ENCODE measurements at regions not wholly inside any gene's neighbourhood (a gene's known extent, or its start where the extent isn't known, plus 50 kb on each side); places are given as distances from the start of the nearest gene placed in this dataset.

GRCh38 chrX:39304746-39305145 is 503.5 kb downstream of the MID1IP1 start:
- TF ChIP-seq YY1 (IDR thresholded peaks at IDR 0.05; ENCODE audit: low read depth) (no peak), EP300 (IDR thresholded peaks at IDR 0.05; ENCODE audit: borderline replicate concordance) (no peak), TAF1 (IDR thresholded peaks at IDR 0.05; ENCODE audit: low read depth) (no peak), TCF12 (IDR thresholded peaks at IDR 0.05; ENCODE audit: low read depth) (no peak), REST (IDR thresholded peaks at IDR 0.05; ENCODE audit: low read depth) (no peak), TEAD4 (IDR thresholded peaks at IDR 0.05) (no peak), USF1 (IDR thresholded peaks at IDR 0.05) (no peak), NFIC (IDR thresholded peaks at IDR 0.05) (no peak), RAD21 (IDR thresholded peaks at IDR 0.05; ENCODE audit: low read depth) (no peak)

GRCh38 chrX:39307488-39307887 is 506.2 kb downstream of the MID1IP1 start:
- TF ChIP-seq REST (IDR thresholded peaks at IDR 0.05; ENCODE audit: low read depth) (no peak), NFIC (IDR thresholded peaks at IDR 0.05) (no peak), CEBPB (IDR thresholded peaks at IDR 0.05) (no peak), EP300 (IDR thresholded peaks at IDR 0.05; ENCODE audit: borderline replicate concordance) (no peak), FOXM1 (IDR thresholded peaks at IDR 0.05; ENCODE audit: borderline replicate concordance, low read depth) (no peak), USF1 (IDR thresholded peaks at IDR 0.05) (no peak), MAX (IDR thresholded peaks at IDR 0.05) (no peak), EGR1 (IDR thresholded peaks at IDR 0.05) (no peak), YY1 (IDR thresholded peaks at IDR 0.05; ENCODE audit: low read depth) (no peak), ZBTB7A (IDR thresholded peaks at IDR 0.05; ENCODE audit: low read depth) (no peak), TCF12 (IDR thresholded peaks at IDR 0.05; ENCODE audit: low read depth) (no peak), TEAD4 (IDR thresholded peaks at IDR 0.05) (no peak), TAF1 (IDR thresholded peaks at IDR 0.05; ENCODE audit: low read depth) (no peak), RAD21 (IDR thresholded peaks at IDR 0.05; ENCODE audit: low read depth) (no peak)

GRCh38 chrX:39308126-39308525 is 506.9 kb downstream of the MID1IP1 start:
- TF ChIP-seq REST (IDR thresholded peaks at IDR 0.05; ENCODE audit: low read depth): no peak
- no peak for TF ChIP-seq TEAD4 (IDR thresholded peaks at IDR 0.05)
- no peak for TF ChIP-seq FOXM1 (IDR thresholded peaks at IDR 0.05; ENCODE audit: borderline replicate concordance, low read depth)
- TF ChIP-seq YY1 (IDR thresholded peaks at IDR 0.05; ENCODE audit: low read depth): no peak
- no peak for TF ChIP-seq USF1 (IDR thresholded peaks at IDR 0.05)
- TF ChIP-seq NFIC (IDR thresholded peaks at IDR 0.05): no peak
- TF ChIP-seq CEBPB (IDR thresholded peaks at IDR 0.05): no peak
- TF ChIP-seq TCF12 (IDR thresholded peaks at IDR 0.05; ENCODE audit: low read depth): no peak
- no peak for TF ChIP-seq EP300 (IDR thresholded peaks at IDR 0.05; ENCODE audit: borderline replicate concordance)
- no peak for TF ChIP-seq MAX (IDR thresholded peaks at IDR 0.05)
- no peak for TF ChIP-seq TAF1 (IDR thresholded peaks at IDR 0.05; ENCODE audit: low read depth)

GRCh38 chrX:39309018-39309635 is 507.9 kb downstream of the MID1IP1 start:
- no peak for TF ChIP-seq TEAD4 (IDR thresholded peaks at IDR 0.05)
- TF ChIP-seq USF1 (IDR thresholded peaks at IDR 0.05): no peak
- no peak for TF ChIP-seq EGR1 (IDR thresholded peaks at IDR 0.05)
- no peak for TF ChIP-seq CEBPB (IDR thresholded peaks at IDR 0.05)
- no peak for TF ChIP-seq ZBTB7A (IDR thresholded peaks at IDR 0.05; ENCODE audit: low read depth)

Data from Ishikawa (cell line).